AG04450 (cell line): ENCODE measurements at regions not wholly inside any gene's neighbourhood (a gene's known extent, or its start where the extent isn't known, plus 50 kb on each side); places are given as distances from the start of the nearest gene placed in this dataset.

ENCODE experiments used
- CTCF ChIA-PET: fragments of 300-600, 350-600 bp; formaldehyde crosslinking; extraction: SDS; loops from one replicate; lab custom pipeline; 2022; ENCODE audit warnings: antibody characterized with exemption, inconsistent platforms; lab: Charles Lee
- POLR2A ChIA-PET: fragments of 350-600 bp; formaldehyde crosslinking; extraction: SDS; loops from one replicate; lab custom pipeline; 2021; ENCODE audit warnings: antibody characterized with exemption, inconsistent platforms; lab: Yijun Ruan, JAX
- DNase-seq: peaks from one replicate; pipeline ENCODE4 v3.0.0-alpha.2; 2011; ENCODE audit warnings: low read depth, low spot score
- H3K27ac ChIP-seq: one replicate; pipeline ENCODE4 v1.5.1; 2012; ENCODE audit warnings: low read depth, low read length, control low read depth
- H3K27me3 ChIP-seq: one replicate; pipeline ENCODE4 v1.6.0; 2012; ENCODE audit warnings: low read length; ENCODE audit not compliant: control insufficient read depth, insufficient read depth
- H3K4me3 ChIP-seq: 2 replicates; pipeline ENCODE4 v1.5.1; 2011; ENCODE audit warnings: mild to moderate bottlenecking, low read depth, low read length, control low read depth
- H3K9me3 ChIP-seq: 2 replicates; pipeline ENCODE4 v1.5.1; 2012; ENCODE audit warnings: low read length; ENCODE audit not compliant: control insufficient read depth, insufficient read depth
- TF ChIP-seq, protein P1 (sequence below): IDR thresholded peaks from 2 replicates; pipeline ENCODE4 v1.5.1; 2011; ENCODE audit warnings: low read depth, low read length, control low read depth, inconsistent platforms

GRCh38 chr10:20446561-20447193 is 450.4 kb downstream of the NEBL start:
- DNase-seq, result no peak
- H3K4me3 ChIP-seq, result no peak overlapping the region
- TF ChIP-seq, protein P1, sequence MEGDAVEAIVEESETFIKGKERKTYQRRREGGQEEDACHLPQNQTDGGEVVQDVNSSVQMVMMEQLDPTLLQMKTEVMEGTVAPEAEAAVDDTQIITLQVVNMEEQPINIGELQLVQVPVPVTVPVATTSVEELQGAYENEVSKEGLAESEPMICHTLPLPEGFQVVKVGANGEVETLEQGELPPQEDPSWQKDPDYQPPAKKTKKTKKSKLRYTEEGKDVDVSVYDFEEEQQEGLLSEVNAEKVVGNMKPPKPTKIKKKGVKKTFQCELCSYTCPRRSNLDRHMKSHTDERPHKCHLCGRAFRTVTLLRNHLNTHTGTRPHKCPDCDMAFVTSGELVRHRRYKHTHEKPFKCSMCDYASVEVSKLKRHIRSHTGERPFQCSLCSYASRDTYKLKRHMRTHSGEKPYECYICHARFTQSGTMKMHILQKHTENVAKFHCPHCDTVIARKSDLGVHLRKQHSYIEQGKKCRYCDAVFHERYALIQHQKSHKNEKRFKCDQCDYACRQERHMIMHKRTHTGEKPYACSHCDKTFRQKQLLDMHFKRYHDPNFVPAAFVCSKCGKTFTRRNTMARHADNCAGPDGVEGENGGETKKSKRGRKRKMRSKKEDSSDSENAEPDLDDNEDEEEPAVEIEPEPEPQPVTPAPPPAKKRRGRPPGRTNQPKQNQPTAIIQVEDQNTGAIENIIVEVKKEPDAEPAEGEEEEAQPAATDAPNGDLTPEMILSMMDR, result no peak
- no peak overlapping the region for H3K27ac ChIP-seq
- H3K27me3 ChIP-seq, result no peaks in the 10 kb centered on the region
- POLR2A ChIA-PET, result no interaction called here
- peaks cover 14% of the 10 kb centered on the region for H3K9me3 ChIP-seq
- CTCF ChIA-PET, result no interaction called here

GRCh38 chr10:20443094-20443493 is 454.0 kb downstream of the NEBL start:
- ChIA-PET POLR2A (no interaction called here), CTCF (no interaction called here)
- TF ChIP-seq, protein P1, result no peak
- Histone ChIP-seq H3K27me3 (no peaks in the 10 kb centered on the region), H3K9me3 (peaks cover 19% of the 10 kb centered on the region), H3K4me3 (no peak overlapping the region), H3K27ac (no peak overlapping the region)
- no peak for DNase-seq

- Histone ChIP-seq H3K27ac (no peak overlapping the region), H3K9me3 (peaks cover 15% of the 10 kb centered on the region), H3K4me3 (no peak overlapping the region), H3K27me3 (no peaks in the 10 kb centered on the region)
- ChIA-PET POLR2A (no interaction called here), CTCF (no interaction called here)
- DNase-seq, result no peak
- TF ChIP-seq, protein P1, result no peak
Measured at GRCh38 chr10:20429742-20430141, 467.4 kb downstream of the NEBL start.

- Histone ChIP-seq H3K4me3 (no peak overlapping the region), H3K9me3 (peaks cover 15% of the 10 kb centered on the region), H3K27ac (no peak overlapping the region), H3K27me3 (no peaks in the 10 kb centered on the region)
- ChIA-PET POLR2A (no interaction called here), CTCF (no interaction called here)
- no peak for DNase-seq
- TF ChIP-seq, protein P1, result no peak
Measured at GRCh38 chr10:20427821-20428220, 469.3 kb downstream of the NEBL start.

GRCh38 chr10:20418286-20418685 is 478.8 kb downstream of the NEBL start:
- ChIA-PET POLR2A (no interaction called here), CTCF (no interaction called here)

More at GRCh38 chr10:20418286-20418685, 478.8 kb downstream of the NEBL start:
- Histone ChIP-seq H3K27ac (no peak overlapping the region), H3K9me3 (peaks cover 4% of the 10 kb centered on the region; the same call in 1 of the 2 replicates), H3K27me3 (no peaks in the 10 kb centered on the region), H3K4me3 (no peak overlapping the region)
- TF ChIP-seq, protein P1, result no peak
- no peak for DNase-seq
